H1 (cell line): ENCODE measurements at regions not wholly inside any gene's neighbourhood (a gene's known extent, or its start where the extent isn't known, plus 50 kb on each side); places are given as distances from the start of the nearest gene placed in this dataset.

ENCODE experiments used
- CTCF ChIA-PET: fragments of 300-600 bp; sonication (Branson Sonifier 250); formaldehyde crosslinking; loops from one replicate; lab custom pipeline; 2021; ENCODE audit not compliant: partially characterized antibody; lab: Charles Lee
- POLR2A ChIA-PET: fragments of 300-600 bp; sonication (Branson Sonifier 250); formaldehyde crosslinking; loops from one replicate; lab custom pipeline; 2021; ENCODE audit warnings: inconsistent platforms; ENCODE audit not compliant: partially characterized antibody; lab: Charles Lee
- DNase-seq, 2 experiments: peaks; one replicate each; pipeline versions ENCODE4 v3.0.0 to v3.0.0-alpha.2; 2010 to 2022; ENCODE audit warnings: low spot score in 2 of 2, low read depth in 1 of 2, mixed read lengths in 1 of 2
- FAIRE-seq: peaks from 2 replicates; lab custom pipeline; 2011; peaks lifted over from hg19 to GRCh38; lab: Jason Lieb, UNC
- H2AFZ ChIP-seq: 2 replicates; pipeline ENCODE4 v1.8.1; 2012; ENCODE audit warnings: low read length, inconsistent platforms
- H2AK5ac ChIP-seq: 2 replicates; pipeline ENCODE4 v1.6.1; 2013; ENCODE audit warnings: low read depth, low read length
- H2BK120ac ChIP-seq: replicated peaks from 2 replicates; pipeline ENCODE3; 2013; ENCODE audit warnings: low read depth, low read length, inconsistent platforms
- H2BK12ac ChIP-seq: 2 replicates; pipeline ENCODE4 v1.6.1; 2013; ENCODE audit warnings: low read depth, low read length
- H2BK15ac ChIP-seq: 2 replicates; pipeline ENCODE4 v1.6.1; 2013; ENCODE audit warnings: low read length
- H2BK20ac ChIP-seq: 2 replicates; pipeline ENCODE4 v1.6.1; 2013; ENCODE audit warnings: low read length
- H2BK5ac ChIP-seq: 2 replicates; pipeline ENCODE4 v1.6.1; 2013; ENCODE audit warnings: low read depth, low read length
- H3K14ac ChIP-seq: 2 replicates; pipeline ENCODE4 v1.6.1; 2013; ENCODE audit warnings: inconsistent platforms; ENCODE audit not compliant: insufficient read length
- H3K18ac ChIP-seq: 2 replicates; pipeline ENCODE4 v1.6.1; 2013; ENCODE audit warnings: low read length; ENCODE audit errors: extremely low read depth
- H3K23ac ChIP-seq: 2 replicates; pipeline ENCODE4 v1.6.1; 2013; ENCODE audit warnings: inconsistent platforms; ENCODE audit not compliant: insufficient read length
- H3K23me2 ChIP-seq: 2 replicates; pipeline ENCODE4 v1.6.1; 2013; ENCODE audit warnings: low read depth, low read length
- H3K27ac ChIP-seq: 2 replicates; pipeline ENCODE4 v1.6.1; 2011; ENCODE audit warnings: low read depth, low read length, inconsistent platforms
- H3K27me3 ChIP-seq, 4 experiments: replicated peaks in 1 of 4; 1 replicate in 1 of 4; 2 replicates in 3 of 4; pipeline versions ENCODE4 v1.6.1 to v1.8.1; 2011 to 2013; ENCODE audit warnings: low read length in 3 of 4, mild to moderate bottlenecking in 3 of 4, inconsistent platforms in 2 of 4, mixed read lengths in 2 of 4, moderate library complexity in 1 of 4; ENCODE audit not compliant: control insufficient read depth in 3 of 4, insufficient read depth in 3 of 4; ENCODE audit errors: extremely low read depth in 1 of 4
- H3K36me3 ChIP-seq, 4 experiments: 2 replicates each; pipeline versions ENCODE4 v1.6.1 to v1.8.1; 2011 to 2013; ENCODE audit warnings: mild to moderate bottlenecking in 4 of 4, low read length in 3 of 4, moderate library complexity in 2 of 4, control low read depth in 1 of 4, inconsistent platforms in 1 of 4; ENCODE audit not compliant: insufficient read depth in 4 of 4, control insufficient read depth in 2 of 4
- H3K4ac ChIP-seq: replicated peaks from 2 replicates; pipeline ENCODE3; 2013; ENCODE audit warnings: low read length, low read depth, mixed read lengths, inconsistent platforms; ENCODE audit not compliant: insufficient read length
- H3K4me1 ChIP-seq, 4 experiments: replicated peaks in 1 of 4; 1 replicate in 1 of 4; 2 replicates in 3 of 4; pipeline versions ENCODE4 v1.6.1 to v1.8.1; 2011 to 2013; ENCODE audit warnings: low read length in 3 of 4, inconsistent platforms in 2 of 4, mixed read lengths in 1 of 4; ENCODE audit not compliant: insufficient read depth in 4 of 4, control insufficient read depth in 3 of 4
- H3K4me2 ChIP-seq, 2 experiments: 2 replicates each; pipeline versions ENCODE4 v1.6.1 to v1.8.1; 2011 to 2013; ENCODE audit warnings: low read depth in 2 of 2, low read length in 2 of 2, control low read depth in 1 of 2, inconsistent platforms in 1 of 2, mild to moderate bottlenecking in 1 of 2; ENCODE audit not compliant: insufficient read depth in 1 of 2
- H3K4me3 ChIP-seq, 4 experiments: fragments of 200-600, 300-600 bp in 1 of 4; sonication (generic), shearing (Covaris generic), sonication (Bioruptor Twin) in 1 of 4; 2 replicates each; pipeline versions ENCODE4 v1.5.1 to v1.8.1; 2011 to 2016; ENCODE audit warnings: low read length in 4 of 4, low read depth in 3 of 4, control low read depth in 2 of 4, inconsistent platforms in 2 of 4, mild to moderate bottlenecking in 2 of 4, mixed read lengths in 1 of 4, moderate library complexity in 1 of 4; ENCODE audit not compliant: insufficient read depth in 2 of 4; ENCODE audit errors: extremely low read depth in 1 of 4
- H3K56ac ChIP-seq: replicated peaks from 2 replicates; pipeline ENCODE3; 2013; ENCODE audit warnings: low read depth, mild to moderate bottlenecking, mixed read lengths, low read length, inconsistent platforms; ENCODE audit not compliant: insufficient read length
- H3K79me1 ChIP-seq: 2 replicates; pipeline ENCODE4 v1.6.1; 2013; ENCODE audit warnings: low read depth, low read length, control low read depth
- H3K79me2 ChIP-seq, 2 experiments: 2 replicates each; pipeline versions ENCODE4 v1.6.1 to v1.8.1; 2012 to 2013; ENCODE audit warnings: low read length in 2 of 2, mild to moderate bottlenecking in 2 of 2, inconsistent platforms in 1 of 2; ENCODE audit not compliant: insufficient read depth in 2 of 2, control insufficient read depth in 1 of 2
- H3K9ac ChIP-seq, 4 experiments: replicated peaks in 1 of 4; 1 replicate in 1 of 4; 2 replicates in 3 of 4; pipeline versions ENCODE4 v1.6.1 to v1.8.1; 2011 to 2013; ENCODE audit warnings: low read depth in 3 of 4, low read length in 3 of 4, control low read depth in 2 of 4, mild to moderate bottlenecking in 2 of 4, moderate library complexity in 2 of 4, inconsistent platforms in 1 of 4; ENCODE audit errors: extremely low read depth in 1 of 4
- H3K9me3 ChIP-seq, 2 experiments: 2 replicates each; pipeline versions ENCODE4 v1.6.1 to v1.8.1; 2012 to 2013; ENCODE audit warnings: mild to moderate bottlenecking in 2 of 2, moderate library complexity in 2 of 2, control low read depth in 1 of 2, inconsistent platforms in 1 of 2, low read depth in 1 of 2, low read length in 1 of 2, mixed read lengths in 1 of 2; ENCODE audit not compliant: insufficient read depth in 2 of 2
- H4K20me1 ChIP-seq, 2 experiments: replicated peaks in 1 of 2; 2 replicates each; pipeline versions ENCODE3 to v1.8.1; 2011 to 2013; ENCODE audit warnings: inconsistent platforms in 2 of 2, low read length in 2 of 2, mild to moderate bottlenecking in 1 of 2; ENCODE audit not compliant: insufficient read depth in 2 of 2, control insufficient read depth in 1 of 2
- H4K5ac ChIP-seq: 2 replicates; pipeline ENCODE4 v1.6.1; 2013; ENCODE audit warnings: low read length, low read depth, mixed read lengths, inconsistent platforms; ENCODE audit not compliant: insufficient read length
- H4K8ac ChIP-seq: 2 replicates; pipeline ENCODE4 v1.8.0; 2013; ENCODE audit warnings: mild to moderate bottlenecking, moderate library complexity, low read length, inconsistent platforms; ENCODE audit not compliant: insufficient read depth; ENCODE audit errors: extremely low read depth
- H4K91ac ChIP-seq: replicated peaks from 2 replicates; pipeline ENCODE3; 2013; ENCODE audit warnings: low read length, mixed read lengths, inconsistent platforms; ENCODE audit not compliant: insufficient read length
- CREB1 ChIP-seq: IDR thresholded peaks from 2 replicates; pipeline ENCODE4 v1.6.1; 2012; ENCODE audit warnings: inconsistent platforms
- CTBP2 ChIP-seq: IDR thresholded peaks from 2 replicates; pipeline ENCODE4 v1.7.0; 2011; ENCODE audit warnings: borderline replicate concordance, mild to moderate bottlenecking, moderate library complexity, mixed read lengths, low read length; ENCODE audit not compliant: insufficient read depth, insufficient read length
- GABPA ChIP-seq: IDR thresholded peaks from 2 replicates; pipeline ENCODE4 v1.6.1; 2011; ENCODE audit warnings: mild to moderate bottlenecking, low read length, moderate library complexity, borderline replicate concordance; ENCODE audit not compliant: insufficient read depth
- JUN ChIP-seq: IDR thresholded peaks from 2 replicates; pipeline ENCODE4 v1.6.1; 2011; ENCODE audit warnings: low read depth, mild to moderate bottlenecking, improper control_type of control experiment, low read length
- MAFK ChIP-seq: IDR thresholded peaks from 2 replicates; pipeline ENCODE4 v1.6.1; 2012; ENCODE audit warnings: low read depth, mild to moderate bottlenecking, improper control_type of control experiment, low read length
- MAX ChIP-seq: IDR thresholded peaks from 2 replicates; pipeline ENCODE4 v1.6.1; 2012; ENCODE audit warnings: inconsistent platforms
- RXRA ChIP-seq: IDR thresholded peaks from 2 replicates; pipeline ENCODE4 v1.6.1; 2011; ENCODE audit warnings: low read depth, mild to moderate bottlenecking, low read length, moderate library complexity; ENCODE audit not compliant: insufficient read depth
- SP4 ChIP-seq: IDR thresholded peaks from 2 replicates; pipeline ENCODE4 v1.6.1; 2012; ENCODE audit warnings: low read length, inconsistent platforms
- SRF ChIP-seq: IDR thresholded peaks from 2 replicates; pipeline ENCODE4 v1.6.1; 2011; ENCODE audit warnings: mild to moderate bottlenecking, low read depth, low read length, moderate library complexity
- TAF7 ChIP-seq: optimal IDR thresholded peaks from 2 replicates; pipeline ENCODE3; 2011; ENCODE audit warnings: low read depth, mild to moderate bottlenecking, inconsistent platforms, low read length, moderate library complexity, borderline replicate concordance
- ZNF274 ChIP-seq: IDR thresholded peaks from 2 replicates; pipeline ENCODE4 v1.7.0; 2012; ENCODE audit warnings: low read length, borderline replicate concordance; ENCODE audit errors: extremely low read depth
- WGBS, 2 experiments: shearing (Covaris generic) in 1 of 2; methylation state at CpG; one replicate each; pipeline versions ENCODE4 v1.1.6 to v1.1.7; 2013 to 2015; ENCODE audit warnings: low lambda C conversion rate in 2 of 2, mixed read lengths in 2 of 2, inconsistent platforms in 1 of 2, low coverage in 1 of 2, missing lambda C conversion rate in 1 of 2; ENCODE audit not compliant: insufficient replicate concordance in 2 of 2, insufficient coverage in 1 of 2, insufficient read length in 1 of 2; ENCODE audit errors: extremely low coverage in 1 of 2, missing lambda C conversion rate in 1 of 2; 5-methylcytosine and 5-hydroxymethylcytosine counted together

GRCh38 chr19:28881616-28882015 is 331.3 kb downstream of the UQCRFS1 start:
- H2AFZ ChIP-seq = no peak overlapping the region
- H3K4me2 ChIP-seq = peak overlapping the region in 1 of 2 experiments; percentile 19; a peak in 1 of 4 replicates
- DNase-seq = no peak
- TF ChIP-seq JUN (no peak), MAFK (no peak), RXRA (no peak), CTBP2 (no peak), CREB1 (no peak), SRF (no peak), TAF7 (no peak), ZNF274 (no peak), MAX (no peak), GABPA (no peak), SP4 (no peak)

More at GRCh38 chr19:28881616-28882015, 331.3 kb downstream of the UQCRFS1 start:
- no peaks in the 10 kb centered on the region; a peak in 1 of 7 replicates for H3K27me3 ChIP-seq
- H2BK120ac ChIP-seq = peak overlapping the region; percentile 44
- ChIA-PET CTCF (interaction anchor here (0.6 to 2.0 kb wide), 6 partner anchors 24 to 557 kb away, joined by 3 to 7 read pairs (median 4); no protein-coding TSS in a partner anchor), POLR2A (no interaction called here)
- FAIRE-seq = no peak
- 84% methylated on average over 8 of the region's 8 CpGs; no CpG with 5 or more reads in 1 of the 2 experiments for WGBS, 2 experiments
- no peaks in the 10 kb centered on the region for H3K79me2 ChIP-seq
- no peak overlapping the region for H3K27ac ChIP-seq
- H4K5ac ChIP-seq = no peak overlapping the region
- H3K56ac ChIP-seq = no peak overlapping the region
- peaks cover 7 to 24% (median 15%) of the 10 kb centered on the region in 4 experiments for H3K4me1 ChIP-seq
- H3K23ac ChIP-seq = no peak overlapping the region
- no peak overlapping the region for H2BK15ac ChIP-seq
- 0 out of 2 replicates have a peak, but pooled peaks cover 2% of the 10 kb centered on the region for H3K23me2 ChIP-seq
- H4K91ac ChIP-seq = peak overlapping the region; percentile 57
- H3K36me3 ChIP-seq = no peaks in the 10 kb centered on the region
- H3K4ac ChIP-seq = no peak overlapping the region
- no peak overlapping the region for H3K9ac ChIP-seq
- H2AK5ac ChIP-seq = no peak overlapping the region
- peak overlapping the region; percentile 94; the same call in 1 of the 2 replicates for H2BK5ac ChIP-seq
- H3K14ac ChIP-seq = no peak overlapping the region
- H2BK20ac ChIP-seq = no peak overlapping the region
- no peak overlapping the region for H4K8ac ChIP-seq
- H3K4me3 ChIP-seq = peak overlapping the region in 1 of 4 experiments; percentile 29; a peak in 1 of 8 replicates
- peak overlapping the region; percentile 55; the same call in 1 of the 2 replicates for H2BK12ac ChIP-seq
- no peaks in the 10 kb centered on the region for H3K9me3 ChIP-seq
- peak overlapping the region; percentile 84 for H3K18ac ChIP-seq
- no peaks in the 10 kb centered on the region for H4K20me1 ChIP-seq
- H3K79me1 ChIP-seq = no peaks in the 10 kb centered on the region
